CD4-positive, alpha-beta T cell treated with Interleukin-2 at 100 ng/mL for 4 hours (primary cell): ENCODE measurements at regions not wholly inside any gene's neighbourhood (a gene's known extent, or its start where the extent isn't known, plus 50 kb on each side); places are given as distances from the start of the nearest gene placed in this dataset.
A peak's percentile ranks its signal among the peaks of the same experiment; 100 is the strongest.

Experiments used
- DNase-seq: peaks from one replicate; pipeline ENCODE4 v3.0.0-alpha.2; 2020; ENCODE audit warnings: low spot score

DNA sequence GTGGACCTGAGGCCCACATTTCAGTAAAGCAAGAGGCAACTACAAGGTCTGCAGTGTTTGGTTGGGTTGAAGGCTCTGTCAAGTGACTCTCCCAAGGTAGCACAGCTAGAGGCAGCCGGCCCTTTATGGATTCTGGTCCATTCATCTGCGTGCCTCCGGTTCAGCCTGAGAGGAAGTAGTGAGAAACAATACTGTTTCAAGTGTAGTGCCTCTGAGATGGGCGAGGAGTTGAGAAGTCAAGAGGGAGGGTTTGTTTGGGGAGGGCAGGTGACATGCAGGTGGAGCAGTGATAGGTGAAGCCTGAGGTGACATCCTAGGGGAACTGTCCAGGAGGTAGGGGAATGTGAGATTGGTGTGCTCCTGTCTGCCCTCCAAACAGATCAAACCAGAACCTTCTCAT is 933.5 kb downstream of the VRK1 start:
- no peak for DNase-seq

DNA sequence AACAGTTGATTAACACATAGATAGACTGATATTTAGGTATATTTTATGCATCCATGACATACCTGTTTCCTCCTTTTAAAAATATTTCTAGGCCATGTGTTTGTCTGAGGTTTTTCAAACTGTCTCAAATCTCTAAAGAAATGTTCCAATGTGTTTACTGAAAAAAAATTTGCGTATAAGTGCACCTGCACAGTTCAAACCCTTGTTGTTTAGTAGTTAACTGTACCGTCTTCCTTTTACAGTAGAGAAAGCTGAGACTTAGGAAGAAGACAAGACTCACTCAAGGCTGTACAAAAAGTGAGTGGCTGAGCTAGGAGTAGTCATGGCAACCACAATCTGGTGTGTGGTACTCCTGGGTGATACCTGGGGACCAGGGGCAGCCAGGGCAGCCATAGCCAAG is 934.6 kb downstream of the VRK1 start:
- DNase-seq, result no peak

DNA sequence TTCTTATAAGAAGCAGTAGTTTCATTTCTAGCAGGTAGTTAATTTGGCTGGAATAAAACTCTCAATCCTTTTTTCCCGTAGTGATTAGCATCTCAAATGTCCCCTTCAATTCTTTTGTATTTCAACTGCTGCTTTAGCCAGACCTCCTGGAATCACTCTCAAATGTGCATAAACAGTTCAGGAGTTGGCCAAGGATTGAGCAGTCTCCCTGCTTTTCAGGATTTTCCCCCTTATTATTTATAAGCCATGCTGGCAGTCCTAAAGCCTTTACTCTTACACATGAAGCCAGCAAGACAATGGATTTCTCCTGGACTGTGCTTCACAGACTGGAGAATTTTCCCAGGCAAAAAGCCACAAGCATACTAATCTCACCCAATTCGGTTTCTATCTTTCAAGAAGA is 950.1 kb downstream of the VRK1 start:
- DNase-seq, result no peak

DNA sequence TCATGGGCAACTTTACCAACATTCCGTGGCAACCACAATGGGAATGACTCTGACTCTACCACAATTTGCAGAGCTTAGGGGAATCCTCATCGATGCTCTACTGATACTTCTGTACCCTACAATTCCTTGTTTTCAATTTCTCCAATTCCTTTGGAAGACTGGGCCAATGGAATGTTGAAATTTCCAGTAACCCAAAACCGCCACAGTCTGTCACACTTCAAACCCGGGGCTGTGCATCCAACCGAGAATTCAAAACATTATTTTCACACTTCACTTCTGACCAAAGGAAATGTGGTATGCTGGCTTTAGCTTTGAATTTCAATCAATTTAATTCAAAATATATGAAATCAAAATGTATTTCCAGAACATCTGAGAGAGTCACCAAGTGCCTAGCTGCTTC is 951.4 kb downstream of the VRK1 start:
- DNase-seq, result no peak

DNA sequence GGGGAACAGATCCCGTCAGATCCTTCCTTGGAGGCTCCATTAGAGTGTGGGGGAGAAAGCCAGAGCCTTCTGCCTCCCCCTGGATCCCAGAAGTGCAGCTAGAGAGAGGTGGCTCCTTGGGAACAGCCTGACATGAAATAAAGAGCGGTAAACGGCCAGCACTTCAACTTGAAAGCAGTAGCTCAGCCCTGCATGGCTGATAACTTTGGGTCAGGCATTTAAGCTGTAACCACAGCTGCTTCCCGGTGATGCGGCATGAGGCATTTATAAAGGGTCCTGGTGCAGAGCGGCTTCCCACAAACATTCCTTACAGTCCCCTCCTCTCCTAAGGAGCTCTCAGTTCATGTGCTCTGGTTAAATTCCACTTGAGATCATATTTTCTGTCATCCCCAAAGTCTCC is 960.3 kb downstream of the VRK1 start:
- no peak for DNase-seq

DNA sequence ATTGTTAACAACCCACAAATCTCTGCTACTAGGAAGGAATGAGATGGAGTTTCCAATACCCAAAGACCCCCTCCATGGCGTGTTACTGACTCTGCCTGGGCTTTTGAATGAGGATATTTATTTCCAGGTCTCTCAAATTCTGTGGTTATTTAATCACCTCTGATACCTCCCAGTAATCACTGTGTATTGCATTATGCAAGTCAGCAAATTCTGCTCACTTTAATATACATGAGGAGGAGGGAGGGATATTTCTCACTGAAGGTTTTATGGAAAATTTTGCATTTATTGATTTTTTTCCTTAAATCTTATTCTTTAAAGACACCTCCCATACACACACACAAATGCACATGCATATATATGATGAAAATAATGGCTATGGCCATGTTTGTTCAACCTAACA is 962.9 kb downstream of the VRK1 start:
- DNase-seq, result no peak

DNA sequence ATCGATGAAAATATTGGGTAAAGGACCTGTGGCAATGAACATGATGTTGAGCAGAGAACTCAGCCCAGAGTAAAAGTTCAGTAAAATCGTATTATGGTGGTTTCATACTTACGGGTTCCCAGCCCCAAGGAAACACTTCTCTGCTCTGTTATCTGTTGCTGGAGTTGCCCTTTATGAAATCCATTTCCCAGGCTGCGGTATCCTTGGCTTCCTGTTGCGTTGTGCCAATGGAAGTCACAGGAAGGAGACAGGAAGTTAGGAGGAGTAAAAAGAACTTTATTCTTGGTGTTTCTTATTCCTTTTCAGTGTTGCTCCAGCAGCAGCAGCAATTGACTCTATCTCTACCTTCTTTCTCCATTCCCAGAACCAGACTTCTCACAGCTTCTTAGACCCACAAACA is 965.2 kb downstream of the VRK1 start:
- DNase-seq, result no peak

DNA sequence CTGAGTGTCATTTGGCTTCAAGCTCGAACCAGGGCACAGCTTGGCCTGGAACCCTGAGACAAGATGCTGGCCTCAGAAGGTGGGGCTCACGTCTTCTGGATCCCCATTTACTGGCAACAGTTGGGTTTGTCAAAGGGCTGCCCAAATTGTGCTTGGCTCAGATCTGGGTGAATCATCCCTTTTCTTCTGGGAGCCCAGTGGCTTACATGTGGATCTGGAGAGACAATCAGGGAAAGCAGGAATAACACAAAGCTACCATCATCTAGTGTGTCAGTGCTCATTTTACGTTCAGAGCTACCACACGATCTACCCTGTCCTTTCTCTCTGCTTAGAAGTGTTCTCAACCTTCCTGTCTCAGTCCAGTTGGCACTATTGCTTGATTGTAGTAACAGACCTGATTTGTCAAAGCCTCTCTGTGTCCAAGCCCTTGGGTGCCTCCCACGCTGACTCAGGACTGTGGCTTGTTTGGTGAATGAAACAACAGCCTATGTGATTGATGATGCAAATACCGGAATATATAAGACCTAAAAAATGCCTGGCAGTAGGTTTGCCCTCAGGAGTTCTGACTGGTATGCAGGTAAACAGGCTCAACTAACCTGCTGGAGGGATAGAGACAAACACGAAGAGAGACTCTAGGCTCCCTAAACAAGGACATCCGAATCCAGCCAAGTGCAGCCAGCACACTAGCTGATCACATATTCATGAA is 974.3 kb downstream of the VRK1 start:
- no peak for DNase-seq

DNA sequence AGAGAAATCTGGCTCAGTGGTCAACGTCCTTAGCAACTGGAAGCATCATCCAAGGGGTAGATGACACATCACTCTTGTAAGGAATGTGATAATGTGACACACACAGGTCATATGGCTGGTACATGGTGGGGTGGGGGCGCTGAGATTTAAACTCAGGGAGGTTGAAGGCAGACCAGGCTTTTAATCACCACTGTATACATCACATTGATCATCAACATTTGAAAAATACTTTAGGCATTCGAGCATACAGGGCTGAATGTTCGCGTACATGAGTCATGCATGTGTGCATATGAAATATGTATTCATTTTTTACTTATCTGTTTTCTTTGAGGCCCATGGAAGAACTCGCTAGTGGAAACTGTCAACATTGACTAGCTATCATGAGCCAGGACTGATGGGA is 976.4 kb downstream of the VRK1 start:
- no peak for DNase-seq

DNA sequence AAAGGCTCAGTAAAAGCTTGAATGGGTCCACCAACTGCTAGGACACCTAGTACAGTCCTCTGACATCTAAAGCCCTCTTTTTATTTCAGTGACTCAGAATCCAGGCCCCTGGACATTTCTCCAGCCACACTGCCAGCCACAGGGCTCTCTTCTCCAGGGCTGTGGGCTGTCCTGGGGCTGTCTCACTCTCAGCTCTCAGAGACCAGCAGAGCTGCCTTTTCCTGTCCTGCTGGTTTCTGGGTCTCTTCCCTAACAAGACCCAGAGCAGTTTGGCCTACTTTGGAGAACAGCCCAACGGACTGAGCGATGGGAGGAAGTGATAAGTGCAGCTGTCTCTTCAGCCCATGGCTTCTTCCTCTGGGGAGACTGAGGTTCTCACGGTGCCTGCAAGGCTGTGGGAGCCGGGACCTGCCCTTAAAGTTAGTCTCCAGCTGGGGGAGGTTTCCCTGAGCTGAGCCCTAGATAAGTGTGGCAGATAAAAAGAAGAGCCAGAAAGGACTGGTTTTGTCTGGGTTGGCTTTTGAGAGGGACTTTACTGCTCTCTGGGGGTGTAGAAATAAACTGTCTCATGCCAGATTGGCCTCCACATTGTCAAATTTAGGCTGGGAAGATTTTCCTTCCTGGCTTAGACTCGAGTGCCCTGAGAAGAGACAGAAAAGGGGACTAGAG is 979.8 kb downstream of the VRK1 start:
- peak; percentile 8 for DNase-seq

DNA sequence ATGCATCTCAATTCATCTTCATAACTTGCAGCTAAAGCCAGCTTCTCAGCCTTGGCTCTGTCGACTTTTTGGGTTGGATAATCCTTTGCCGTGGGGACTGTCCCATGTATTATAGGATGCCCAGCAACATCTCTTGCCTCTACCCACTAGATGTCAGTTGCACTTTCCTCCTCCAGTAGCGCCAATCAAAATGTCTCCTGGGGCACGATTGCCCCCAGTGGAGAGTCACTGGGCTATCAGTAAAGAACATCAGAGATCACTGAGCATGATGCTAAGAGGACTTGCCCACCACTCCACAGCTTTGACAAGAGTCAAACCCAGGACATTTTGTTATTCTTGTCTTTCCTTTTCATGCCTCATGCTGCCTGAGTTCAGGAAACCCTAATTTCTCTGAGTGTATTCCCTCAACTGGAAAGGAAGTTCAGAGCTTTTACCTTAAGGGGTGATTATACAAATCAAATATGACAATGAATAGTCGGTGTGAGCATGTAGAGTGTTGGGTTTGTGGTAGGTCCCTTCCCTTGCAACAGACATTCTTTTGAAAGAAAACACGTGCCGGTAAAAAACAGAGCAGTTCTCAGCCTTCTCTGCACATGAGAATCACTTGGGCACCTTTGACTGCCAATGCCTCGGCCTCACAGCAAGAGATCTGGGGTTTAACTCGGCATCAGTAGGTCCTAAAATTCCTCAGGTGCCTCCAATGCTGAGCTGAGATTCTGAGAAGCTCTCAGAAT is 980.6 kb downstream of the VRK1 start:
- DNase-seq, result peak; percentile 11

DNA sequence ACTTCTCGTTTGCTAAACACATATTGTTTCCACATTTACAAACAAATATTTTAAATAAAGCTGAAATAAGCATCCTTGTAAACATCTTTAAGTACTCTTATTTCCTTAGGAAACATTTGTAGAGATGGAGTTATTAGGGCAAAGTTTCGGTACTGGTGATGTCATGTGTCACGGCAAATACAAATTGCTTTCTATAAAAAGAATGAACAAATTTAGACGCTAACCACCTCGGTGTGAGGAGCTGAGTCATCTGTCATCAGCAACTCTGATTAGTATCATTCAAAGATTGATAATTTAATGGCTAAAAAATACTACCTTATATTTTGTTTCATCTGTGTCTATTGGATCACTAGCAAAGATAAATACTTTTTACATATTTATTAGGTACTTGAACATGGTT is 982.0 kb downstream of the VRK1 start:
- no peak for DNase-seq

DNA sequence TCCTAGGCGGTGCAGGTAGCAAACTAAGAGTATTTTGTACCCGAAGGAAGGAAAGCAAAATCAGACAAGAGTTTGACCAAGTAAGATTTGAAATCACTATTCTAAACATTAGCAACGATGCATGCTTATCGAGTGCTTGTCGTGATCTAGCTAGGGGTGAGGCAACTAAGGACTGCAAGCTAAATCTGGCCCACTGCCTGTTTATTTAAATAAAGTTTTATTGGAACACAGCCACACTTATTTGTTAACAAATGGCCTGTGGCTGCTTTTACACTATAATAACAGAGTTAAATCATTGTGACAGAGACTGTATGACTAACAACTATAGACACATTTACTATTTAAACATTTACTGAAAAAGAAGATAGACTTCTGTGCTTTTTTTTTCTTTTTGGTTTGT is 983.6 kb downstream of the VRK1 start:
- no peak for DNase-seq

DNA sequence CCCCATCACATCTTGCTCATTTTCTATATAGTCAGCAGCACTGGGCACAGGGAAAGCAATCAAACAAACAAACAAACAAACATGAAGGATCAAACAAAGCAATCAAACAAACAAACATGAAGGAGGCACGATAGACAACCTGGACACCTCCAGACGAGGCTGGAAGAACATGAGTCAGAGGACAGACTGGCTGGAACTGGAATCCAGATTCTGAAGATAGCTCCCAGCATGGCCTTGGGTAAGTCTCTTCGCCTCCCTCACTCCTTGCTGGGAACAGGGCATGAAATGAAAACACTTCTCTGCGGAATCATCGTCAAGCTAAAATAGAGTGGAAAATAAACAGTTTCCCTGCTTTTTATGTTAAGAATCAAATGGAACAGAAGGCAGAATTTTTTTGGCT is 984.8 kb downstream of the VRK1 start:
- DNase-seq, result no peak

DNA sequence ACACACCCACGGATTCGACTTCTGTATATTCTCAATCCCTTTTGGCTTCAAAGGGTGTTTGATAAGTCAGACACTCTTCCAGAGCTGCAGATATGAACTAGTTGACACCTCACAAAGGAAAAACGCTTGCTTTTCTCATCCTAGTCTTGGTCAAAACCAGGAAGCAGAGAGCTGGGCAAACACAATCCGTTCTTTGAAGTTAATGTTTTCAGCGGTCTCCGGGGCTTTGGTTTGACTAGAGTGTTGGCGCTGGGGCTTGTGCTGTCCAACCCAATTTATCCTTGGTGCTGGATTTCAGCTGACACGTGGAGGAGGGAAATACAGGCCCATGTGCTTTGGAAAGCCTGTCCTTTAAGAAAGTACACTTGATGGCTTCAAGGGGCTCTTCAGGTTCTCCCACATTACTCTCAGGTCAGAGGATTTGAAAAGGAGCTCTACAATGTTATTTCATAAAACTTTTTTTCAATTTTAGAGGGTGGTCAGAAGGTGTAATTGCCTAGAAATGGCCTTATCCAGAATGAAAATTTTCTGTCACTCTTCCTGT is 985.8 kb downstream of the VRK1 start:
- DNase-seq, result no peak

DNA sequence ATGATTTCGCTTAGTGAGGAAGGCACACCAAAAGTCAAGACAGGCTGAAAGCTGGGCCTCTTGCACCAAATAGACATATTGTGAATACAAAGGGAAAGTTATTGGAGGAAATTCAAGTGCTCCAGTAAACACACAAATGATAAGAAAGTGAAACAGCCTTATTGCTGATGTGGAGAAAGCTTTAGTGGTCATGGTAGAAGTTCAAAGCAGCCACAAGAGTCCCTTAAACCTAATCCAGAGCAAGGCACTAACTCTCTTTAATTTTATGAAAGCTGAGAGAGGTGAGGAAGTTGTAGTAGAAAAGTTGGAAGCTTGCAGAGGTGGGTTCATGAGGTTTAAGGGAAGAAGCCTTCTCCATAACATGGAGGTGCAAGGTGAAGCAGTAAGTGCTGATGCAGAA is 988.3 kb downstream of the VRK1 start:
- DNase-seq, result no peak

DNA sequence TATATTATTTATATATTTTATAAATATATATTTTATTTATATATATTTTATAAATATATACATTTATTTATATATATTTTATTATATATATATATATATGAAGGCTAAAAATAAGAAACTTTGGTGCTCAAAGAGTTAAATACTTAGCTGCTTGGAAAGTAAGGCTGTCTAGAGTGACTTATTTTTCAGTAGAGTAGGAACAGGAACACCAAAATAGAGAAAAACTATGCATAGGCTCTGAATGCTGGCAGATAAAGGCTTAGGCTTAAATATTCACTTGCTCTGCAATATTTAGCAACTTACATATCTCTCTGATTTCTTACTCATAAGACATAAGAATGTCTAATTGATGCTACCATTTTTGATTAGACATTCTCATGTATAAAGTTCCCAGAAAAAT is 991.2 kb downstream of the VRK1 start:
- DNase-seq, result no peak

DNA sequence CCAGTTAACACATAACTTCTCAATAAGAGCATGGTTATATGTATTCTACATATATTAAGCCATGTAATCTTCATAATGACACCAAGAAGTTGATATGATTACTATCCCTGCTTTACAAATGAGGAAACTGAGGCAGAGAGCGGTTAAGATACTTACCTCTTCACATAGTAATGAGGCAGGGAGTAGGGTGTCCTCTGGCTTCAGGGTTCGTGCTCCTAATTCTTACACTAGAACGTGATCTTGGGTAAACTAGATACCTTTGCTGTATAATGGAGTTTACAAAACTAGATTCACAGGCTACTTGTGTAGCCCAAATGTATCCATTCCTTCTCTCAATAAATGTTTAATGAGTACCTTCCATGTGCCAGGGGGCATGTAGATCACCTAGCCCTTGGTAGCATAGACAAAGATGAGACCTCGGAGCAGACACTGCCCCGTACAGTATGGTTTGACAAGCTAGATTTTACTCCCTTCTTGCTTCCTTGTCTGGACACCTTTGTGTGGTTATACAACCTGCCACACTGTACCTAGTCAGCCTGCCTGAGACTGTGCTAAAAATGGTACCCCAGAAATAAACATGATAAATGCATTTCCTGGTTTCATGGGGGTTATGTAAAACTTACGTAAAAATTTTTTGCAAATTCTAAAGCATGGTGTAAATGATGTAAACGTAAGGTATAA is 991.8 kb downstream of the VRK1 start:
- no peak for DNase-seq

DNA sequence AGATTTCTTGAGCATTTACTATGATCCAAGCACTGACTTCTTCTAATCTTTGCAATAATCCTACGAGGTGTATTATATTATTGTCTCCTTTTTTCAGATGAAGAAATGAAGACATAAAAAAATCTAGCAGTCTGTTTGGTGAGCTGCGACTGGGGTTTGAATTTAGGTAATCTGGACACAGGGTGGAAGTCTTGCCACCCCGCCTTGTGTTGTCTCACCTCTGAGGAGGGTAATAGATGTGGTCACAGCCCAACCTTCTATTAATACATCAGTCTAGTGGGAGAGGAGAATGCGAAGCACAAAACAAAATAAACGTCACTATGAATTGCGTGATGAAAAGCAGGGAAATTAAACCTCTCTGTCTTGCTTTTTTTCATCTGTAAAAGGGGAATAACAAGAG is 993.9 kb downstream of the VRK1 start:
- no peak for DNase-seq

DNA sequence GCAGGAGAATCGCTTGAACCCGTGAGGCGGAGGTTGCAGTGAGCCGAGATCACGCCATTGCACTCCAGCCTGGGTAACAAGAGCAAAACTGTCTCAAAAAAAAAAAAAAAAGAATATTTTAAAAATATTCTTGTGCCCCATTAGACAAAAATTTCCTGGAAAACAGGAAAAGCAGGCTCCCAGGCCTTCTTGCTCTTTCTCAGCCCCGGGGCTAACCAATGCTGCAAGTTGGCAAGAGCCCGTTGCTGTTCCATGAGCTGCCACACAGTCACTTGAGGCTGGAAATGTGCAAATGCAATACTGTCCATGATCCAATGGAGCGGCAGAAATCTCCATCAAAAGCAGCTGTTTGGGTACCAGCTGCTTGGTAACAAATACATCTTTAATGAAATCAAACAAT is 994.7 kb downstream of the VRK1 start:
- no peak for DNase-seq

DNA sequence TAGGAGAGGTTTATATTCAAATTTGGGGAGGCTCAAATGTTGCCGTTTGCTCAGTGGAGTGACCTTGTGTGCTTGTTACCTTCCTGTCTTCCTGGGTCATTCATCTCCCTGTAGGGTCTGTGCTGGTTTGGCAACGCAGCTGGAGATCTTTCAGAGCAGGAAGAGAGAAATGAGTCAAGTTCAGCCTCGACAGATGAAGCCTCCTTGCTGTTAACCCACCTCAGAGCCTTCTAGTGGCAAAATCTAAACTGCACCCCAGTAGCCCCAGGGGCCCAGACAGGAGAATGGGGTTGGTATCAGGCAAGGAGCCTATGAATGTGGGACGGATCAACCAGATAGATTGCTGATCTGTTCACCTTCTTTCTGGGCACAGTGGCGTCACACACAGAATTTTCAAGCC is 999.3 kb downstream of the VRK1 start:
- no peak for DNase-seq

DNA sequence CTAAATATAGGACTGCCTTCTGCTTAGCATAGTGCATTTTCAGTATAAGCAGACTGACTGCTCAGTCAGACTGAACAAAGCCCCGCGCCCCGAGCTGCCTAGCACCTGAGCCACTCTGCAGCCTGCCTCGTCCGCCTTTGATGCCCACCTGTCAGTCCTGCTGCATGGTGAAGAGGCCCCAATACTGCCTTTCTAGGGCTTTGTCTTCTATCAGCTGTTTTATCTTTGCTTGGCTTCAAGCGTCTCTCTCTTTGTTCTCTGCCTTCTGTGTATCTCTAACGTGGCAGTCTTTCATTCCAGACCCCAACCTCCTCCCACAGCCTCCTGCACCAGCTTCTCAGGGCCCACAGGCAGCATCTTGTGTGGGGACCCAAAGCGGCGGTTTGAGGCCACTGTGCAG is 1001.0 kb downstream of the VRK1 start:
- no peak for DNase-seq
